ENCODE measurements at regions not wholly inside any gene's neighbourhood (a gene's known extent, or its start where the extent isn't known, plus 50 kb on each side); places are given as distances from the start of the nearest gene placed in this dataset.
"Not testable (repeated sequence)": the region's sequence is repeated elsewhere in the genome, so short reads cannot be mapped to it uniquely, and the experiment has no call there.

DNA sequence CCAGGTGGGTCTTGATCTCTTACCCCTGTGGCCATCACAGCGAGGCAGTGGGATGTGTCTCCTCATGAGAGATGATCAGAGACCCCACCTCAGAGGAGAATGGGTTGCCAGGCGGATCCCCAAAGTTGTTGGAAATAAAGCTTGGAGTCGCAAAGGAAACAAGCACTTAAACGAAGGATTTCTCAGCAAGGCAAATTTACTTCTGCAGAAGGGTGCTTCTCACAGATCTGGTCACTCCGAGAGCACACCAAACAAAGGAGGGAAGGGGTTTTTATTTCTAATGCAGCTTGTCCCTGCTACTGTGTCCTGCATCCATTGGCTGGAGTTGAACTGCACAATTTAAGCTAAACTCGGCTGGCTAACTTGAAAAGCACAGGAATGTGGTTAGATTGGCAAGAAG, 466.6 kb upstream of the EYS start:
- Histone ChIP-seq H3K79me2 (ENCODE audit: control insufficient read depth, insufficient read depth, low read length) (no peaks in the 10 kb centered on the region), H2AFZ (ENCODE audit: low read depth, low read length) (no peak overlapping the region), H3K9ac (replicated peaks; ENCODE audit: extremely low read depth, insufficient read depth, low read length) (no peak overlapping the region), H3K9me1 (replicated peaks; ENCODE audit: control insufficient read depth, extremely low read depth, insufficient read depth, low read length) (no peaks in the 10 kb centered on the region), H3K36me3 (ENCODE audit: control insufficient read depth in 2 of 2, extremely low read depth in 1 of 2, insufficient read depth in 2 of 2, low read length in 2 of 2) (no peaks in the 10 kb centered on the region), H3K4me1 (ENCODE audit: control insufficient read depth, extremely low read depth, insufficient read depth, low read length) (no peaks in the 10 kb centered on the region), H3K27ac (ENCODE audit: insufficient read depth, low read depth, low read length) (no peak overlapping the region), H3K27me3 (ENCODE audit: control insufficient read depth in 2 of 2, insufficient read depth in 2 of 2, low read length in 2 of 2) (no peaks in the 10 kb centered on the region), H3K9me3 (replicated peaks; ENCODE audit: control insufficient read depth, insufficient read depth, low read length) (peaks cover 4% of the 10 kb centered on the region), H3K4me3 (replicated peaks in 1 of 3; ENCODE audit: insufficient read depth in 1 of 3, low read depth in 1 of 3, low read length in 3 of 3) (no peak overlapping the region), H4K20me1 (replicated peaks; ENCODE audit: control insufficient read depth, extremely low read depth, insufficient read depth, low read length) (no peaks in the 10 kb centered on the region), H3K4me2 (ENCODE audit: insufficient read depth, low read length) (no peak overlapping the region)
- DNase-seq (ENCODE audit: low read depth, low spot score) (no peak), FAIRE-seq (no peak)
- CTCF ChIA-PET = no interaction called here
- POLR2A ChIA-PET = no interaction called here
- TF ChIP-seq POLR2AphosphoS5 (IDR thresholded peaks at IDR 0.05; ENCODE audit: insufficient read depth, low read depth, low read length) (no peak), JUN (IDR thresholded peaks at IDR 0.05; ENCODE audit: borderline replicate concordance, insufficient read depth, insufficient read length, low read depth) (no peak), FOS (IDR thresholded peaks at IDR 0.05; ENCODE audit: borderline replicate concordance, insufficient read depth, low read length) (no peak), MYC (IDR thresholded peaks at IDR 0.05; ENCODE audit: low read depth, low read length) (no peak), POLR2A (IDR thresholded peaks at IDR 0.05; ENCODE audit: low read depth, low read length) (no peak), EZH2 (IDR thresholded peaks at IDR 0.05; ENCODE audit: borderline replicate concordance, low read depth, low read length, severe bottlenecking) (no peak)
- TF ChIP-seq, protein P1, sequence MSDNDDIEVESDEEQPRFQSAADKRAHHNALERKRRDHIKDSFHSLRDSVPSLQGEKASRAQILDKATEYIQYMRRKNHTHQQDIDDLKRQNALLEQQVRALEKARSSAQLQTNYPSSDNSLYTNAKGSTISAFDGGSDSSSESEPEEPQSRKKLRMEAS (IDR thresholded peaks at IDR 0.05; ENCODE audit: insufficient read depth, insufficient read length) = no peak
- intact Hi-C loops (cut with micrococcal nuclease) = no loop called here
- dilution Hi-C loops (cut with MboI; ENCODE audit: extremely low pct_ligation_motif_present, low sequenced_read_pairs) = no loop called here
- no TSS peak for BruUV-seq (replicated peaks)

DNA sequence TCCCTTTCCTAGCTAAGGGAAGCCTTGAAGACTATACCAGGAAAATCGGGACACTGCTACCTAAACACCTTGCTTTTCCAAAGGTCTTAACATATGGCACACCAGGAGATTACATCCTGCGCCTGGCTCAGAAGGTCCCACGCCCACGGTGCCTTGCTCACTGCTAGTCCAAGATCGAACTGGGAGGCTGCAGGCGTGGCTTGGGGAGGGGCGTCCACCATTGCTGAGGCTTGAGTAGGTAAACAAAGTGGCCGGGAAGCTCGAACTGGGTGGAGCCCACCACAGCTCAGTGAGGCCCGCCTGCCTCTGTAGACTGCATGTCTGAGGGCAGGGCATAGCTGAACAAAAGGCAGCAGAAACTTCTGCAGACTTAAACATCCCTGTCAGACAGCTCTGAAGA, 459.7 kb upstream of the EYS start:
- dilution Hi-C loops (cut with MboI; ENCODE audit: extremely low pct_ligation_motif_present, low sequenced_read_pairs); H3K9ac ChIP-seq (replicated peaks; ENCODE audit: extremely low read depth, insufficient read depth, low read length); BruUV-seq (replicated peaks); H3K4me1 ChIP-seq (ENCODE audit: control insufficient read depth, extremely low read depth, insufficient read depth, low read length); POLR2A ChIA-PET; CTCF ChIA-PET; intact Hi-C loops (cut with micrococcal nuclease); H3K9me3 ChIP-seq (replicated peaks; ENCODE audit: control insufficient read depth, insufficient read depth, low read length); H4K20me1 ChIP-seq (replicated peaks; ENCODE audit: control insufficient read depth, extremely low read depth, insufficient read depth, low read length); H3K27me3 ChIP-seq (ENCODE audit: control insufficient read depth in 2 of 2, insufficient read depth in 2 of 2, low read length in 2 of 2); H3K9me1 ChIP-seq (replicated peaks; ENCODE audit: control insufficient read depth, extremely low read depth, insufficient read depth, low read length); H3K4me3 ChIP-seq (replicated peaks in 1 of 3; ENCODE audit: insufficient read depth in 1 of 3, low read depth in 1 of 3, low read length in 3 of 3); H3K4me2 ChIP-seq (ENCODE audit: insufficient read depth, low read length); H3K36me3 ChIP-seq (ENCODE audit: control insufficient read depth in 2 of 2, extremely low read depth in 1 of 2, insufficient read depth in 2 of 2, low read length in 2 of 2); H2AFZ ChIP-seq (ENCODE audit: low read depth, low read length); H3K27ac ChIP-seq (ENCODE audit: insufficient read depth, low read depth, low read length); H3K79me2 ChIP-seq (ENCODE audit: control insufficient read depth, insufficient read depth, low read length); FAIRE-seq; DNase-seq (ENCODE audit: low read depth, low spot score): not testable (repeated sequence)

Data from endothelial cell of umbilical vein (primary cell).